GM23338 (cell line): ENCODE measurements at regions not wholly inside any gene's neighbourhood (a gene's known extent, or its start where the extent isn't known, plus 50 kb on each side); places are given as distances from the start of the nearest gene placed in this dataset.
"Not testable (repeated sequence)": the region's sequence is repeated elsewhere in the genome, so short reads cannot be mapped to it uniquely, and the experiment has no call there.

ENCODE experiments used
- ATAC-seq: fragments of 200-7000 bp; cut with Tn5 transposase; 3 replicates; pipeline ENCODE4 v1.9.1; 2020
- DNase-seq: peaks from one replicate; pipeline ENCODE4 v3.0.0-alpha.2; 2015; ENCODE audit warnings: low spot score
- H2AFZ ChIP-seq: fragments of 200-600 bp; sonication (generic); 2 replicates; pipeline ENCODE4 v1.8.0; 2016; ENCODE audit warnings: antibody characterized with exemption, mild to moderate bottlenecking, moderate library complexity
- H3F3A ChIP-seq: fragments of 200-600 bp; sonication (generic); replicated peaks from 2 replicates; pipeline ENCODE4 v1.8.0; 2017; ENCODE audit warnings: antibody characterized with exemption, mixed run types, low read depth
- H3K27ac ChIP-seq: fragments of 200-600 bp; sonication (generic); 2 replicates; pipeline ENCODE4 v1.6.1; 2016; ENCODE audit warnings: low read depth
- H3K27me3 ChIP-seq: fragments of 200-600 bp; sonication (generic); 2 replicates; pipeline ENCODE4 v1.8.0; 2016; ENCODE audit warnings: mild to moderate bottlenecking, mixed run types, moderate library complexity; ENCODE audit not compliant: insufficient read depth
- H3K36me3 ChIP-seq: fragments of 200-600 bp; sonication (generic); 2 replicates; pipeline ENCODE4 v1.8.0; 2016; ENCODE audit warnings: mild to moderate bottlenecking; ENCODE audit not compliant: insufficient read depth
- H3K4me1 ChIP-seq: fragments of 200-600 bp; sonication (generic); 2 replicates; pipeline ENCODE4 v1.8.0; 2016; ENCODE audit warnings: mild to moderate bottlenecking, moderate library complexity; ENCODE audit not compliant: insufficient read depth
- H3K4me2 ChIP-seq: fragments of 200-600 bp; sonication (generic); 2 replicates; pipeline ENCODE4 v1.7.1; 2017; ENCODE audit warnings: mixed run types
- H3K4me3 ChIP-seq: fragments of 200-600 bp; sonication (generic); 2 replicates; pipeline ENCODE4 v1.6.1; 2016; ENCODE audit warnings: mixed run types
- H3K79me2 ChIP-seq: fragments of 200-600 bp; sonication (generic); replicated peaks from 2 replicates; pipeline ENCODE4 v1.8.0; 2017; ENCODE audit warnings: mild to moderate bottlenecking; ENCODE audit not compliant: insufficient read depth
- H3K9me2 ChIP-seq: fragments of 200-600 bp; sonication (generic); 2 replicates; pipeline ENCODE4 v1.8.0; 2017; ENCODE audit not compliant: insufficient read depth
- H4K20me1 ChIP-seq: fragments of 200-600 bp; sonication (generic); replicated peaks from 2 replicates; pipeline ENCODE4 v1.8.0; 2017; ENCODE audit warnings: mild to moderate bottlenecking; ENCODE audit not compliant: insufficient read depth
- H3K27ac Mint-ChIP-seq: 2 replicates; pipeline ENCODE4 v1.8.0; 2020; ENCODE audit warnings: inconsistent platforms, mild to moderate bottlenecking, moderate library complexity, mixed read lengths
- H3K27me3 Mint-ChIP-seq: 3 replicates; pipeline ENCODE4 v1.8.0; 2022; ENCODE audit warnings: low read depth, mild to moderate bottlenecking, moderate library complexity, mixed read lengths, inconsistent platforms; ENCODE audit not compliant: insufficient read depth, poor library complexity
- H3K36me3 Mint-ChIP-seq: 3 replicates; pipeline ENCODE4 v1.8.0; 2021; ENCODE audit warnings: low read depth, mild to moderate bottlenecking, inconsistent platforms, moderate library complexity, mixed read lengths
- H3K4me1 Mint-ChIP-seq: 3 replicates; pipeline ENCODE4 v1.8.0; 2020; ENCODE audit warnings: mild to moderate bottlenecking, inconsistent platforms, mixed read lengths
- H3K4me3 Mint-ChIP-seq: 3 replicates; pipeline ENCODE4 v1.8.0; 2021; ENCODE audit warnings: moderate library complexity, mild to moderate bottlenecking, inconsistent platforms, mixed read lengths
- H3K9me3 Mint-ChIP-seq: 3 replicates; pipeline ENCODE4 v1.8.0; 2020; ENCODE audit warnings: moderate library complexity, mild to moderate bottlenecking, inconsistent platforms, mixed read lengths
- CTCF ChIP-seq, 2 experiments: fragments of 200-600 bp in 1 of 2; sonication (generic) in 1 of 2; conservative IDR thresholded peaks; 2 replicates each; pipeline versions ENCODE4 v1.5.1 to v1.6.1; 2016 to 2017; ENCODE audit warnings: antibody characterized with exemption in 2 of 2, low read depth in 2 of 2, mild to moderate bottlenecking in 2 of 2, moderate library complexity in 1 of 2
- ETS1 ChIP-seq: IDR thresholded peaks from 2 replicates; pipeline ENCODE4 v1.6.1; 2016; ENCODE audit warnings: antibody characterized with exemption
- NANOG ChIP-seq: IDR thresholded peaks from 2 replicates; pipeline ENCODE4 v1.6.1; 2016; ENCODE audit warnings: antibody characterized with exemption, borderline replicate concordance
- POLR2AphosphoS5 ChIP-seq: IDR thresholded peaks from 2 replicates; pipeline ENCODE4 v1.6.1; 2016; ENCODE audit warnings: antibody characterized with exemption, low read depth
- STAT1 ChIP-seq: IDR thresholded peaks from one replicate; pipeline ENCODE4 v1.6.1; 2016; ENCODE audit warnings: antibody characterized with exemption; ENCODE audit not compliant: unreplicated experiment
- ZNF114 ChIP-seq: fragments of 250-450 bp; sonication (Bioruptor Pico); IDR thresholded peaks from 2 replicates; pipeline ENCODE4 v1.5.0; 2020; ENCODE audit warnings: mild to moderate bottlenecking, moderate library complexity
- ZNF331 ChIP-seq: fragments of 250-450 bp; sonication (Bioruptor Pico); IDR thresholded peaks from 2 replicates; pipeline ENCODE4 v1.5.0; 2020; ENCODE audit warnings: low read depth, mild to moderate bottlenecking, moderate library complexity

- DNase-seq (peak; percentile 21), ATAC-seq (no peak)
- no peak for TF ChIP-seq ZNF114 (CRISPR knock-in tag)
- no peak for TF ChIP-seq CTCF (conservative IDR thresholded peaks at IDR 0.05; ENCODE audit: low read depth in 2 of 2)
- no peak for TF ChIP-seq STAT1
- no peak for TF ChIP-seq NANOG
- TF ChIP-seq ZNF331 (CRISPR knock-in tag), result no peak
- TF ChIP-seq POLR2AphosphoS5, result no peak
- Histone ChIP-seq H4K20me1 (no peaks in the 10 kb centered on the region), H3K9me2 (no peaks in the 10 kb centered on the region), H3K27me3 (no peaks in the 10 kb centered on the region), H3K79me2 (no peaks in the 10 kb centered on the region), H3K4me1 (no peaks in the 10 kb centered on the region), H3K4me2 (no peak overlapping the region), H3K36me3 (no peaks in the 10 kb centered on the region), H2AFZ (no peak overlapping the region), H3K27ac (no peak overlapping the region), H3F3A (no peaks in the 10 kb centered on the region), H3K4me3 (no peak overlapping the region)
- Mint-ChIP-seq H3K36me3 (peaks cover 11% of the 10 kb centered on the region; the same call in 2 of the 3 replicates), H3K27me3 (no peaks in the 10 kb centered on the region), H3K27ac (no peak overlapping the region), H3K9me3 (peaks cover 46% of the 10 kb centered on the region), H3K4me1 (no peaks in the 10 kb centered on the region), H3K4me3 (no peak overlapping the region)
Measured at GRCh38 chr15:46961795-46962194, 755.5 kb upstream of the SEMA6D start.

DNA sequence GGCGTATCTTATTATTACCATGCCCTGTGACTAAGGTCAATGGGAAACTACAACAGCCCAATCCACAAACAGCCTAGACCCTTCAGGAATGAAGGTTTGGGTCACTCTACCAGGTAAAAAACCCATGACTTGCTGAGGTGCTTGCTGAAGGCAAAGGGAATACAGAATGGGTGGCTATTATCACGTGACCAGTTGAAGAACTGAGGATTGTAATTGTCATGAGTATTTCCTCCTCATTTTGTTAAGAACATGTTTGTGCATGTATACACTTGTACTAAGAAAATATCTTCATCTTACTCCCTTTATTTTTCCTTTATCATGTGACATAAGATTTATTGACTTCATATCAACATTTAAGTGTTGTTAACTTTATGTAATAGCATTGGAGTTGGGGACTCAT lies 729.2 kb upstream of the SEMA6D start:
- H3K4me1 ChIP-seq, H4K20me1 ChIP-seq, H3K4me2 ChIP-seq, H3K4me3 ChIP-seq, H3K36me3 ChIP-seq, H3K79me2 ChIP-seq, ATAC-seq, DNase-seq, H3K27me3 Mint-ChIP-seq, H3K27ac Mint-ChIP-seq, H2AFZ ChIP-seq, H3K27me3 ChIP-seq, H3K27ac ChIP-seq, H3F3A ChIP-seq, H3K4me1 Mint-ChIP-seq, H3K4me3 Mint-ChIP-seq: not testable (repeated sequence)
- Mint-ChIP-seq H3K9me3 (peaks cover 77% of the 10 kb centered on the region), H3K36me3 (peaks cover 16% of the 10 kb centered on the region; the same call in 2 of the 3 replicates)
- H3K9me2 ChIP-seq, result peaks cover 12% of the 10 kb centered on the region; the same call in 1 of the 2 replicates

GRCh38 chr15:46996359-46996758 lies 720.9 kb upstream of the SEMA6D start:
- Histone ChIP-seq H2AFZ (no peak overlapping the region), H3K4me3 (no peak overlapping the region), H3K4me2 (no peak overlapping the region), H3K79me2 (no peaks in the 10 kb centered on the region), H3K9me2 (peaks cover 20% of the 10 kb centered on the region), H4K20me1 (no peaks in the 10 kb centered on the region), H3K27ac (no peak overlapping the region), H3F3A (no peaks in the 10 kb centered on the region), H3K27me3 (no peaks in the 10 kb centered on the region), H3K36me3 (no peaks in the 10 kb centered on the region), H3K4me1 (0 out of 2 replicates have a peak, but pooled peaks cover 4% of the 10 kb centered on the region)
- no peak for DNase-seq
- peaks cover 72% of the 10 kb centered on the region for H3K9me3 Mint-ChIP-seq
- peaks cover 2% of the 10 kb centered on the region; the same call in 1 of the 3 replicates for H3K4me1 Mint-ChIP-seq
- no peak overlapping the region for H3K27ac Mint-ChIP-seq
- peaks cover 14% of the 10 kb centered on the region; the same call in 2 of the 3 replicates for H3K36me3 Mint-ChIP-seq
- no peak overlapping the region for H3K4me3 Mint-ChIP-seq
- TF ChIP-seq STAT1 (no peak), ETS1 (no peak), ZNF114 (CRISPR knock-in tag) (no peak)
- H3K27me3 Mint-ChIP-seq, result no peaks in the 10 kb centered on the region
- ATAC-seq, result no peak
